Neuronal stem cell (in vitro differentiated cells): ENCODE measurements at regions not wholly inside any gene's neighbourhood (a gene's known extent, or its start where the extent isn't known, plus 50 kb on each side); places are given as distances from the start of the nearest gene placed in this dataset. TPM values are rescaled to one million over a fixed set of nuclear protein-coding genes. Genes with fewer than 3 reads are reported as not detected.
"Not testable (repeated sequence)": the region's sequence is repeated elsewhere in the genome, so short reads cannot be mapped to it uniquely, and the experiment has no call there.

Experiments used
- DNase-seq: peaks from one replicate; pipeline ENCODE4 v3.0.0-alpha.2; 2013; ENCODE audit warnings: low spot score
- H2AFZ ChIP-seq: one replicate; pipeline ENCODE4 v1.6.1; 2013; ENCODE audit warnings: mild to moderate bottlenecking, low read length, inconsistent platforms
- H2AK5ac ChIP-seq: 2 replicates; pipeline ENCODE4 v1.6.1; 2013; ENCODE audit warnings: low read depth, mild to moderate bottlenecking, inconsistent platforms, low read length, moderate library complexity, mixed read lengths
- H2BK120ac ChIP-seq: 2 replicates; pipeline ENCODE4 v1.6.1; 2013; ENCODE audit warnings: low read depth, mild to moderate bottlenecking, inconsistent platforms, low read length, moderate library complexity, mixed read lengths
- H2BK12ac ChIP-seq: one replicate; pipeline ENCODE4 v1.6.1; 2013; ENCODE audit warnings: low read length, inconsistent platforms
- H2BK15ac ChIP-seq: 2 replicates; pipeline ENCODE4 v1.6.1; 2013; ENCODE audit warnings: mild to moderate bottlenecking, low read length, inconsistent platforms, mixed read lengths
- H2BK5ac ChIP-seq: one replicate; pipeline ENCODE4 v1.6.1; 2013; ENCODE audit warnings: inconsistent platforms, mild to moderate bottlenecking, low read length, moderate library complexity
- H3K14ac ChIP-seq: one replicate; pipeline ENCODE4 v1.6.1; 2013; ENCODE audit warnings: low read length, inconsistent platforms
- H3K18ac ChIP-seq: 2 replicates; pipeline ENCODE4 v1.6.1; 2013; ENCODE audit warnings: low read length, inconsistent platforms
- H3K23ac ChIP-seq: 2 replicates; pipeline ENCODE4 v1.6.1; 2013; ENCODE audit warnings: low read depth, mild to moderate bottlenecking, mixed read lengths, low read length, inconsistent platforms; ENCODE audit not compliant: poor library complexity
- H3K27ac ChIP-seq: replicated peaks from 3 replicates; pipeline ENCODE4 v1.5.1; 2013; ENCODE audit warnings: low read length, inconsistent platforms
- H3K27me3 ChIP-seq, 3 experiments: 2 replicates each; pipeline ENCODE4 v1.6.1; 2013; ENCODE audit warnings: low read length in 3 of 3, mild to moderate bottlenecking in 2 of 3, inconsistent platforms in 1 of 3, low read depth in 1 of 3, mixed read lengths in 1 of 3, moderate library complexity in 1 of 3; ENCODE audit not compliant: control insufficient read depth in 3 of 3, insufficient read depth in 3 of 3
- H3K36me3 ChIP-seq, 2 donors: replicated peaks in 1 of 2; 2 replicates each; pipeline ENCODE4 v1.6.1; 2013; ENCODE audit warnings: low read length in 2 of 2; ENCODE audit not compliant: control insufficient read depth in 2 of 2, insufficient read depth in 2 of 2
- H3K4ac ChIP-seq: 2 replicates; pipeline ENCODE4 v1.6.1; 2013; ENCODE audit warnings: inconsistent platforms, mild to moderate bottlenecking, low read length, moderate library complexity
- H3K4me1 ChIP-seq, 2 donors: 1 replicate in 1 of 2; 2 replicates in 1 of 2; pipeline ENCODE4 v1.6.1; 2013; ENCODE audit warnings: low read length in 2 of 2, low read depth in 1 of 2; ENCODE audit not compliant: control insufficient read depth in 2 of 2, insufficient read depth in 1 of 2
- H3K4me2 ChIP-seq: one replicate; pipeline ENCODE4 v1.6.1; 2013; ENCODE audit warnings: mild to moderate bottlenecking, low read length, inconsistent platforms; ENCODE audit not compliant: insufficient read depth, poor library complexity, severe bottlenecking
- H3K4me3 ChIP-seq, 2 donors: 2 replicates each; pipeline ENCODE4 v1.5.1; 2013; ENCODE audit warnings: low read length in 2 of 2, mild to moderate bottlenecking in 2 of 2, inconsistent platforms in 1 of 2, moderate library complexity in 1 of 2
- H3K79me1 ChIP-seq: one replicate; pipeline ENCODE4 v1.6.1; 2013; ENCODE audit warnings: low read depth, mild to moderate bottlenecking, inconsistent platforms, low read length, moderate library complexity
- H3K9ac ChIP-seq: one replicate; pipeline ENCODE4 v1.6.1; 2013; ENCODE audit warnings: mild to moderate bottlenecking, low read depth, low read length, inconsistent platforms; ENCODE audit not compliant: poor library complexity
- H3K9me3 ChIP-seq, 2 donors: replicated peaks in 1 of 2; 2 replicates each; pipeline versions ENCODE3 to v1.6.1; 2013; ENCODE audit warnings: low read length in 2 of 2, mild to moderate bottlenecking in 2 of 2, inconsistent platforms in 1 of 2, low read depth in 1 of 2, mixed read lengths in 1 of 2, moderate library complexity in 1 of 2; ENCODE audit not compliant: control insufficient read depth in 2 of 2, insufficient read depth in 1 of 2
- H4K8ac ChIP-seq: one replicate; pipeline ENCODE4 v1.6.1; 2013; ENCODE audit warnings: low read depth, mild to moderate bottlenecking, inconsistent platforms, low read length, moderate library complexity
- H4K91ac ChIP-seq: one replicate; pipeline ENCODE4 v1.6.1; 2013; ENCODE audit warnings: low read length, low read depth, mild to moderate bottlenecking, inconsistent platforms; ENCODE audit not compliant: poor library complexity
- WGBS, 2 donors: extraction: QIAGEN DNeasy Blood & Tissue Kit; methylation state at CpG; one replicate each; pipeline ENCODE4 v1.1.7; 2013; ENCODE audit warnings: missing lambda C conversion rate in 2 of 2, mixed read lengths in 1 of 2; ENCODE audit not compliant: insufficient read length in 2 of 2, insufficient replicate concordance in 1 of 2; ENCODE audit errors: extremely low coverage in 2 of 2; 5-methylcytosine and 5-hydroxymethylcytosine counted together
- small RNA-seq: library from polyadenylated mRNA; stranded (forward); fragments of <200 nt; extraction: miRNeasy Mini kit (QIAGEN cat#:217004); gene quantifications from one replicate; pipeline ENCODE3, GENCODE V24; 2013; ENCODE audit not compliant: insufficient read depth

DNA sequence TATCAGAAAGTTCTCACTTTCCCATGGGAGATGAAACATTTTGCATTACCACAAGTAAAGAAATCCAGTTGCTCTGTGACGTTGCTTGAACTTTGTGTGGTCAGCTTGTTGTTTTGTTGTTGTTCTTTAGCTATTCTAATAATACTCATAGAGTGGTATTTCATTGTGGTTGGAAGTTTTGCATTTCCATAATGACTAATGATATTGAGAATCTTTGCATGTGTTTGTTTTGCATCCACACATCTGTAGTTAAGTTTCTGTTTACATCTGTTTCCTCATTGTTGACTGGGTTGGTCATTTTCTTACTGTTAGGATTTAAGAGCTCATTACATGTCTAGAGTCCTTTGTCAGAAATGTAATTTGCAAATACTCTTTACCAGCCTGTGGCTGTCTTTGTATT lies 133.2 kb upstream of the LRRC61 start:
- not testable (repeated sequence) for H3K9me3 ChIP-seq

DNA sequence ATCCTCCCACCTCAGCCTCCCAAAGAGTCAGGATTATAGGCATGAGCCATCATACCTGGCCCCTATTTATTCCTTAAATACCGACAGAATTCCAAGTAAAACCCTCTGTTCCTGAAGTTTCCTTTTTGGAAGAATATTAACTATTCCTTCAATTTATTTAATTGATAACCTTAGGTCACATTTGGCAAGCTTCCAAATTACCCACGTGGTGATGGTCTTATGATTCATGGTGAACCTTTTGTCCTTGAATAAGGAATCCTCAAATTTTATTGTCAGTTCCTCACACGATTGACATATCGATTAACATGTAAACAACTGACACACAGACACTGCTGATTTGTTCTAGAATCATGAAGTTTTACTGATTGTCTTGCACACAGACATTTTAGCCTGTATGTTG lies 130.6 kb upstream of the LRRC61 start:
- H3K9me3 ChIP-seq, H3K4me2 ChIP-seq, H3K4ac ChIP-seq, H3K79me1 ChIP-seq, H3K9ac ChIP-seq, H4K8ac ChIP-seq, H3K23ac ChIP-seq, H2BK5ac ChIP-seq, H2BK120ac ChIP-seq, H3K4me1 ChIP-seq, H2BK15ac ChIP-seq, H3K4me3 ChIP-seq, H4K91ac ChIP-seq, H2BK12ac ChIP-seq, H3K14ac ChIP-seq, H2AFZ ChIP-seq, H3K27me3 ChIP-seq, H2AK5ac ChIP-seq, H3K36me3 ChIP-seq, H3K27ac ChIP-seq, H3K18ac ChIP-seq, DNase-seq: not testable (repeated sequence)
- WGBS, 2 donors = no CpG with 5 or more reads among the region's 4 CpGs

More for the DNA sequence above, 133.2 kb upstream of the LRRC61 start:
- not testable (repeated sequence) for H2BK5ac ChIP-seq, H3K18ac ChIP-seq, H2BK120ac ChIP-seq, H3K23ac ChIP-seq, H2BK15ac ChIP-seq, H3K4me2 ChIP-seq, DNase-seq, H3K4me1 ChIP-seq, H4K8ac ChIP-seq, H2BK12ac ChIP-seq, H3K27me3 ChIP-seq, H3K4ac ChIP-seq, H3K36me3 ChIP-seq, H2AK5ac ChIP-seq, H3K4me3 ChIP-seq, H2AFZ ChIP-seq, H3K79me1 ChIP-seq, H4K91ac ChIP-seq, H3K27ac ChIP-seq, H3K9ac ChIP-seq, H3K14ac ChIP-seq
- whole genome bisulfite sequencing, 2 donors = no CpG with 5 or more reads among the region's 1 CpG

DNA sequence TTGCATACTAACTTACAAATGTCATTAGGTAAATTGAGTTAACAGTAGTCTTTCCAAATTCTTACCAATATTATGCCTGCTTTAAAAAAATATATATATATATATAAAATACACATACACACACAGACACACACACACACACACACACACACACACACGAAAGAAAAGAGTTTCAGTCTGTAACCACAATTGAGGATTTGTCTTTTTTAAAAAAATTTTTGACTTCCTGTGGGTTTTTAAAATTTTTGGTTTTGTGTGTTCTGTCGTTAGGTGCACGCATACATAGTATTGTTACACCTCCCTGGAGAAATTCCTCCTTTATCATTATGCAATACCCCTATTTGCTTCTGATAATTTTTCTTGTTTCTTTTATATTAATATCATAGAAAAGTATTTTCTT lies 129.3 kb upstream of the LRRC61 start:
- not testable (repeated sequence) for H3K23ac ChIP-seq, H3K9ac ChIP-seq, H4K8ac ChIP-seq, H4K91ac ChIP-seq, H3K79me1 ChIP-seq, H2AFZ ChIP-seq, H3K4ac ChIP-seq, DNase-seq, H3K18ac ChIP-seq, H2BK5ac ChIP-seq, H2BK120ac ChIP-seq, H2BK15ac ChIP-seq, H3K14ac ChIP-seq, H3K4me3 ChIP-seq, H3K36me3 ChIP-seq, H3K4me1 ChIP-seq, H3K4me2 ChIP-seq, H2BK12ac ChIP-seq, H3K27ac ChIP-seq, H2AK5ac ChIP-seq, H3K27me3 ChIP-seq, H3K9me3 ChIP-seq
- no CpG with 5 or more reads among the region's 3 CpGs for WGBS, 2 donors

Small RNAs in the stretch of these regions (small RNA-seq; reads per million reads assigned to genes)
- gene AC092666.2 = not detected
